GM23338 (cell line): ENCODE measurements at regions not wholly inside any gene's neighbourhood (a gene's known extent, or its start where the extent isn't known, plus 50 kb on each side); places are given as distances from the start of the nearest gene placed in this dataset.

ENCODE experiments used
- ATAC-seq: fragments of 200-7000 bp; cut with Tn5 transposase; 3 replicates; pipeline ENCODE4 v1.9.1; 2020
- DNase-seq: peaks from one replicate; pipeline ENCODE4 v3.0.0-alpha.2; 2015; ENCODE audit warnings: low spot score
- H2AFZ ChIP-seq: fragments of 200-600 bp; sonication (generic); 2 replicates; pipeline ENCODE4 v1.8.0; 2016; ENCODE audit warnings: antibody characterized with exemption, mild to moderate bottlenecking, moderate library complexity
- H3F3A ChIP-seq: fragments of 200-600 bp; sonication (generic); replicated peaks from 2 replicates; pipeline ENCODE4 v1.8.0; 2017; ENCODE audit warnings: antibody characterized with exemption, mixed run types, low read depth
- H3K27ac ChIP-seq: fragments of 200-600 bp; sonication (generic); 2 replicates; pipeline ENCODE4 v1.6.1; 2016; ENCODE audit warnings: low read depth
- H3K27me3 ChIP-seq: fragments of 200-600 bp; sonication (generic); 2 replicates; pipeline ENCODE4 v1.8.0; 2016; ENCODE audit warnings: mild to moderate bottlenecking, mixed run types, moderate library complexity; ENCODE audit not compliant: insufficient read depth
- H3K36me3 ChIP-seq: fragments of 200-600 bp; sonication (generic); 2 replicates; pipeline ENCODE4 v1.8.0; 2016; ENCODE audit warnings: mild to moderate bottlenecking; ENCODE audit not compliant: insufficient read depth
- H3K4me1 ChIP-seq: fragments of 200-600 bp; sonication (generic); 2 replicates; pipeline ENCODE4 v1.8.0; 2016; ENCODE audit warnings: mild to moderate bottlenecking, moderate library complexity; ENCODE audit not compliant: insufficient read depth
- H3K4me2 ChIP-seq: fragments of 200-600 bp; sonication (generic); 2 replicates; pipeline ENCODE4 v1.7.1; 2017; ENCODE audit warnings: mixed run types
- H3K4me3 ChIP-seq: fragments of 200-600 bp; sonication (generic); 2 replicates; pipeline ENCODE4 v1.6.1; 2016; ENCODE audit warnings: mixed run types
- H3K79me2 ChIP-seq: fragments of 200-600 bp; sonication (generic); replicated peaks from 2 replicates; pipeline ENCODE4 v1.8.0; 2017; ENCODE audit warnings: mild to moderate bottlenecking; ENCODE audit not compliant: insufficient read depth
- H3K9me2 ChIP-seq: fragments of 200-600 bp; sonication (generic); 2 replicates; pipeline ENCODE4 v1.8.0; 2017; ENCODE audit not compliant: insufficient read depth
- H4K20me1 ChIP-seq: fragments of 200-600 bp; sonication (generic); replicated peaks from 2 replicates; pipeline ENCODE4 v1.8.0; 2017; ENCODE audit warnings: mild to moderate bottlenecking; ENCODE audit not compliant: insufficient read depth
- H3K27ac Mint-ChIP-seq: 2 replicates; pipeline ENCODE4 v1.8.0; 2020; ENCODE audit warnings: inconsistent platforms, mild to moderate bottlenecking, moderate library complexity, mixed read lengths
- H3K27me3 Mint-ChIP-seq: 3 replicates; pipeline ENCODE4 v1.8.0; 2022; ENCODE audit warnings: low read depth, mild to moderate bottlenecking, moderate library complexity, mixed read lengths, inconsistent platforms; ENCODE audit not compliant: insufficient read depth, poor library complexity
- H3K36me3 Mint-ChIP-seq: 3 replicates; pipeline ENCODE4 v1.8.0; 2021; ENCODE audit warnings: low read depth, mild to moderate bottlenecking, inconsistent platforms, moderate library complexity, mixed read lengths
- H3K4me1 Mint-ChIP-seq: 3 replicates; pipeline ENCODE4 v1.8.0; 2020; ENCODE audit warnings: mild to moderate bottlenecking, inconsistent platforms, mixed read lengths
- H3K4me3 Mint-ChIP-seq: 3 replicates; pipeline ENCODE4 v1.8.0; 2021; ENCODE audit warnings: moderate library complexity, mild to moderate bottlenecking, inconsistent platforms, mixed read lengths
- H3K9me3 Mint-ChIP-seq: 3 replicates; pipeline ENCODE4 v1.8.0; 2020; ENCODE audit warnings: moderate library complexity, mild to moderate bottlenecking, inconsistent platforms, mixed read lengths
- CREB1 ChIP-seq: fragments of 250-450 bp; sonication (Bioruptor Pico); IDR thresholded peaks from 2 replicates; pipeline ENCODE4 v1.5.0; 2020; ENCODE audit warnings: low read depth, mild to moderate bottlenecking, moderate library complexity
- CTCF ChIP-seq, 2 experiments: fragments of 200-600 bp in 1 of 2; sonication (generic) in 1 of 2; conservative IDR thresholded peaks; 2 replicates each; pipeline versions ENCODE4 v1.5.1 to v1.6.1; 2016 to 2017; ENCODE audit warnings: antibody characterized with exemption in 2 of 2, low read depth in 2 of 2, mild to moderate bottlenecking in 2 of 2, moderate library complexity in 1 of 2
- ETS1 ChIP-seq: IDR thresholded peaks from 2 replicates; pipeline ENCODE4 v1.6.1; 2016; ENCODE audit warnings: antibody characterized with exemption
- EZH2phosphoT487 ChIP-seq: fragments of 200-600 bp; sonication (generic); IDR thresholded peaks from one replicate; pipeline ENCODE4 v1.8.1; 2018; ENCODE audit warnings: antibody characterized with exemption; ENCODE audit not compliant: unreplicated experiment
- JUNB ChIP-seq: IDR thresholded peaks from one replicate; pipeline ENCODE4 v1.6.1; 2016; ENCODE audit warnings: antibody characterized with exemption; ENCODE audit not compliant: unreplicated experiment
- POLR2AphosphoS5 ChIP-seq: IDR thresholded peaks from 2 replicates; pipeline ENCODE4 v1.6.1; 2016; ENCODE audit warnings: antibody characterized with exemption, low read depth
- REST ChIP-seq: IDR thresholded peaks from one replicate; pipeline ENCODE4 v1.6.1; 2018; ENCODE audit warnings: antibody characterized with exemption; ENCODE audit not compliant: unreplicated experiment
- STAT1 ChIP-seq: IDR thresholded peaks from one replicate; pipeline ENCODE4 v1.6.1; 2016; ENCODE audit warnings: antibody characterized with exemption; ENCODE audit not compliant: unreplicated experiment
- ZNF114 ChIP-seq: fragments of 250-450 bp; sonication (Bioruptor Pico); IDR thresholded peaks from 2 replicates; pipeline ENCODE4 v1.5.0; 2020; ENCODE audit warnings: mild to moderate bottlenecking, moderate library complexity

- no peak for TF ChIP-seq REST
These were observed 128.3 kb downstream of the TPRA1 start (continued) for GRCh38 chr3:127462111-127462655.

- Mint-ChIP-seq H3K36me3 (no peaks in the 10 kb centered on the region), H3K27ac (no peak overlapping the region), H3K4me1 (peaks cover 11% of the 10 kb centered on the region; the same call in 2 of the 3 replicates), H3K27me3 (peaks cover 29% of the 10 kb centered on the region), H3K4me3 (no peak overlapping the region), H3K9me3 (no peaks in the 10 kb centered on the region)
- Histone ChIP-seq H3K4me1 (peaks cover 10% of the 10 kb centered on the region), H3K36me3 (no peaks in the 10 kb centered on the region), H3K27ac (no peak overlapping the region), H2AFZ (no peak overlapping the region), H3K27me3 (peaks cover 23% of the 10 kb centered on the region), H3K4me2 (no peak overlapping the region), H3K9me2 (no peaks in the 10 kb centered on the region), H3K79me2 (no peaks in the 10 kb centered on the region), H3K4me3 (no peak overlapping the region), H3F3A (no peaks in the 10 kb centered on the region), H4K20me1 (peaks cover 5% of the 10 kb centered on the region; the same call in 1 of the 2 replicates)
- no peak for DNase-seq
- no peak for ATAC-seq
- TF ChIP-seq REST (no peak), EZH2phosphoT487 (no peak), STAT1 (no peak), ZNF114 (CRISPR knock-in tag) (no peak), CTCF (conservative IDR thresholded peaks at IDR 0.05; ENCODE audit: low read depth in 2 of 2) (no peak), CREB1 (no peak), JUNB (no peak), POLR2AphosphoS5 (no peak), ETS1 (no peak)
These were observed 129.1 kb downstream of the TPRA1 start for GRCh38 chr3:127461286-127461910.
